ENCODE measurements at regions not wholly inside any gene's neighbourhood (a gene's known extent, or its start where the extent isn't known, plus 50 kb on each side); places are given as distances from the start of the nearest gene placed in this dataset.

GRCh38 chr4:19910861-19911525, 340.7 kb upstream of the SLIT2 start:
- no peak for DNase-seq (ENCODE audit: low read depth)

GRCh38 chr4:19905024-19905423, 346.7 kb upstream of the SLIT2 start:
- no peak for DNase-seq (ENCODE audit: low read depth)

GRCh38 chr4:19888587-19888986, 363.1 kb upstream of the SLIT2 start:
- no peak for DNase-seq (ENCODE audit: low read depth)

- DNase-seq (ENCODE audit: low read depth) = no peak
These were observed 367.9 kb upstream of the SLIT2 start for GRCh38 chr4:19883841-19884240.

- DNase-seq (ENCODE audit: low read depth) = no peak
These were observed 371.5 kb upstream of the SLIT2 start for GRCh38 chr4:19880206-19880605.

- no peak for DNase-seq (ENCODE audit: low read depth)
These were observed 372.4 kb upstream of the SLIT2 start for GRCh38 chr4:19879330-19879729.

- DNase-seq (ENCODE audit: low read depth) = no peak
These were observed 393.7 kb upstream of the SLIT2 start for GRCh38 chr4:19857991-19858390.

- DNase-seq (ENCODE audit: low read depth) = no peak
These were observed 394.3 kb upstream of the SLIT2 start for GRCh38 chr4:19857380-19857779.

- DNase-seq (ENCODE audit: low read depth) = peak; percentile 43
These were observed 400.8 kb upstream of the SLIT2 start for GRCh38 chr4:19850909-19851308.

- no peak for DNase-seq (ENCODE audit: low read depth)
These were observed 407.3 kb upstream of the SLIT2 start for GRCh38 chr4:19844446-19844845.

- no peak for DNase-seq (ENCODE audit: low read depth)
These were observed 409.2 kb upstream of the SLIT2 start for GRCh38 chr4:19842471-19842870.

- DNase-seq (ENCODE audit: low read depth) = no peak
These were observed 412.8 kb upstream of the SLIT2 start for GRCh38 chr4:19838858-19839257.

GRCh38 chr4:19835429-19835828, 416.3 kb upstream of the SLIT2 start:
- DNase-seq (ENCODE audit: low read depth) = no peak

GRCh38 chr4:19832411-19832810, 419.3 kb upstream of the SLIT2 start:
- no peak for DNase-seq (ENCODE audit: low read depth)

- no peak for DNase-seq (ENCODE audit: low read depth)
These were observed 419.9 kb upstream of the SLIT2 start for GRCh38 chr4:19831644-19832285.

GRCh38 chr4:19829101-19829500, 422.6 kb upstream of the SLIT2 start:
- DNase-seq (ENCODE audit: low read depth) = no peak

GRCh38 chr4:19823781-19824180, 427.9 kb upstream of the SLIT2 start:
- DNase-seq (ENCODE audit: low read depth) = no peak

GRCh38 chr4:19819737-19820136, 432.0 kb upstream of the SLIT2 start:
- DNase-seq (ENCODE audit: low read depth) = no peak

- DNase-seq (ENCODE audit: low read depth) = no peak
These were observed 441.7 kb upstream of the SLIT2 start for GRCh38 chr4:19809989-19810388.

GRCh38 chr4:19807505-19807904, 444.2 kb upstream of the SLIT2 start:
- DNase-seq (ENCODE audit: low read depth) = peak; percentile 58

GRCh38 chr4:19806865-19807264, 444.8 kb upstream of the SLIT2 start:
- no peak for DNase-seq (ENCODE audit: low read depth)

- peak; percentile 3 for DNase-seq (ENCODE audit: low read depth)
These were observed 448.3 kb upstream of the SLIT2 start for GRCh38 chr4:19803406-19803805.

GRCh38 chr4:19793831-19794230, 457.9 kb upstream of the SLIT2 start:
- DNase-seq (ENCODE audit: low read depth) = no peak
